IMR-90 (cell line): ENCODE measurements at regions not wholly inside any gene's neighbourhood (a gene's known extent, or its start where the extent isn't known, plus 50 kb on each side); places are given as distances from the start of the nearest gene placed in this dataset.

ENCODE experiments used
- POLR2A ChIP-seq: IDR thresholded peaks from 2 replicates; pipeline ENCODE4 v1.6.1; 2012; ENCODE audit warnings: mild to moderate bottlenecking, low read depth, low read length
- TF ChIP-seq, protein P1 (sequence below): conservative IDR thresholded peaks from 2 replicates; pipeline ENCODE4 v1.5.1; 2012; ENCODE audit warnings: mild to moderate bottlenecking, low read depth, low read length, improper control_type of control experiment

DNA sequence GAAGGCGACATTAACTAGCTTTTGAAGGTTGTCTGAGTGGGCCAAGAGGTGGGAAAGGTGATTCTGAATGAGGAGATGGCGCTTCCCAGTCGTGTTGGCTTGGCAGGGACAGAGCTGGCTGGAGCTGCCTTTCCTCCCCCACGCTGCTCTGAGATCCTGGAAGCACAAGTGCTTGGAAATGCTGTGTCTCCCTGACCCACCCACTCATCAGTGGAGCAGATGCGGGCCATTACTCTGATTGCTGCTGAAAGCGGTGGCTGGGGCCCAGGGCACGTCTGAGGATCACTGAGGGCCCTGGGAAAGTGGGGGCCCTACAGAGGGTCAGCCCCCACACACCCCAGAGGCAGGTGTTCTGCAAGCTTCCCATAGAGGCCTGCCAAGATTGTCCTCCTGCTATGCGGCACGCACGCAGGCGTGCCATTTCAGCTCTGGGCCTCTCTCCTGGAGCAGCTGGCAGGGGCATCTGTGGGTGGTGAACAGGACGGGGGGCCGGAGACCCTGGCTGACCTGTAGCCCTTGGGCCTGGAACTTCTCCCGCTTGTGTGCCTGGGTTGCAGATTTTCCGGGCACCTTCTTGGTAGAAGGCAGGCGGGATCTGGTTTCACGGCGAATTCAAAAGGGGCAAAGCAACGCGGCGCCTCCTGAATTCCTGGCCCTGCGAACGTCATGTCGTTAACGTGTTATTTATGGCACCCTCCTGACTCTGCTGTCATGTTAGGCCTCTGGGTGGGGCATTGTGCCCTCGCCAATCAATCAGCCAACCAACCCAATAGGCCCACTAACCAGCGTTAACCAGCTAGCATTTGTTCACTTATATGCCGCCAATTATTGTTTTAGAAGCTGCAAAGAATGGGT, 133.8 kb upstream of the TBX3 start:
- no peak for TF ChIP-seq POLR2A
- TF ChIP-seq, protein P1, sequence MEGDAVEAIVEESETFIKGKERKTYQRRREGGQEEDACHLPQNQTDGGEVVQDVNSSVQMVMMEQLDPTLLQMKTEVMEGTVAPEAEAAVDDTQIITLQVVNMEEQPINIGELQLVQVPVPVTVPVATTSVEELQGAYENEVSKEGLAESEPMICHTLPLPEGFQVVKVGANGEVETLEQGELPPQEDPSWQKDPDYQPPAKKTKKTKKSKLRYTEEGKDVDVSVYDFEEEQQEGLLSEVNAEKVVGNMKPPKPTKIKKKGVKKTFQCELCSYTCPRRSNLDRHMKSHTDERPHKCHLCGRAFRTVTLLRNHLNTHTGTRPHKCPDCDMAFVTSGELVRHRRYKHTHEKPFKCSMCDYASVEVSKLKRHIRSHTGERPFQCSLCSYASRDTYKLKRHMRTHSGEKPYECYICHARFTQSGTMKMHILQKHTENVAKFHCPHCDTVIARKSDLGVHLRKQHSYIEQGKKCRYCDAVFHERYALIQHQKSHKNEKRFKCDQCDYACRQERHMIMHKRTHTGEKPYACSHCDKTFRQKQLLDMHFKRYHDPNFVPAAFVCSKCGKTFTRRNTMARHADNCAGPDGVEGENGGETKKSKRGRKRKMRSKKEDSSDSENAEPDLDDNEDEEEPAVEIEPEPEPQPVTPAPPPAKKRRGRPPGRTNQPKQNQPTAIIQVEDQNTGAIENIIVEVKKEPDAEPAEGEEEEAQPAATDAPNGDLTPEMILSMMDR = no peak
